Tibial nerve (tissue), 3 donors: ENCODE measurements at regions not wholly inside any gene's neighbourhood (a gene's known extent, or its start where the extent isn't known, plus 50 kb on each side); places are given as distances from the start of the nearest gene placed in this dataset.

Experiments used
- CTCF ChIP-seq, 5 experiments: fragments of 200-600 bp in 3 of 5; fragments of 450-650 bp in 2 of 5; sonication (generic) in 3 of 5; IDR thresholded peaks; one replicate each; pipeline ENCODE4 v1.5.1; 2016 to 2019; ENCODE audit warnings: antibody characterized with exemption in 5 of 5, mild to moderate bottlenecking in 3 of 5, moderate library complexity in 2 of 5
- POLR2A ChIP-seq, 2 donors: fragments of 450-650 bp; IDR thresholded peaks; one replicate each; pipeline ENCODE4 v1.6.1; 2017; ENCODE audit warnings: antibody characterized with exemption in 2 of 2, mild to moderate bottlenecking in 2 of 2, moderate library complexity in 2 of 2

GRCh38 chr4:180058691-180059215, 2184.4 kb upstream of the TENM3 start:
- TF ChIP-seq CTCF (IDR thresholded peaks at IDR 0.05) (no peak), POLR2A (IDR thresholded peaks at IDR 0.05) (peak in 1 of 2 donors; percentile 19)
